ENCODE measurements at regions not wholly inside any gene's neighbourhood (a gene's known extent, or its start where the extent isn't known, plus 50 kb on each side); places are given as distances from the start of the nearest gene placed in this dataset.

DNA sequence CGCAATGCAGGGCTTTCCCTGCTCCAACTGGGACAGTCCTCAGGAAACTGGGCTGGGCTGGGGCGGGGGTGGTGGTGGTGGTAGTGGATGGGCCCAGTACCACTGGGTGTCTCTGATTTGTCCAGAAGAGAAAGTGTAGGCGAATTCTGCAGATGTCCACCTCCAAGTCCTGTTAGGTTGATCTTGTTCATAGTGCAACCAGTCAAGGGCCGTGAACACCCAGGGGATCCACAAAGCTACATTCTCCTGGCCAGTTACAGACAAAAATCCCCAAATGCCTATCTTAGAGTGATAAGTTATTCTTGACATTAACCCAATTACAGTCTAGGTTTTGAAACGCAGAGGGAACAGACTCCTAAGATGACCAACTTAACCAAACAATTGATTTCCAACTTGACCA lies 97.5 kb upstream of the SHB start:
- no peaks in the 10 kb centered on the region for H3K9me2 ChIP-seq (replicated peaks; ENCODE audit: insufficient read depth, low read length)
- no peak overlapping the region for H3K4me3 ChIP-seq (ENCODE audit: insufficient read depth, low read length, poor library complexity, severe bottlenecking)
- no peak overlapping the region for H2AFZ ChIP-seq (ENCODE audit: low read depth, low read length, severe bottlenecking)
- H3K27ac ChIP-seq (ENCODE audit: low read depth, low read length): no peak overlapping the region
- H3K9me3 ChIP-seq (ENCODE audit: insufficient read depth, low read length): 0 out of 2 replicates have a peak, but pooled peaks cover 7% of the 10 kb centered on the region
- no peaks in the 10 kb centered on the region for H3K79me2 ChIP-seq (ENCODE audit: insufficient read depth, low read length)
- H3K4me2 ChIP-seq (ENCODE audit: low read depth, low read length, poor library complexity, severe bottlenecking): no peak overlapping the region
- H3F3A ChIP-seq (ENCODE audit: insufficient read depth): no peaks in the 10 kb centered on the region
- no peak for TF ChIP-seq EZH2phosphoT487 (conservative IDR thresholded peaks at IDR 0.05; ENCODE audit: low read length)
- TF ChIP-seq, protein P1, sequence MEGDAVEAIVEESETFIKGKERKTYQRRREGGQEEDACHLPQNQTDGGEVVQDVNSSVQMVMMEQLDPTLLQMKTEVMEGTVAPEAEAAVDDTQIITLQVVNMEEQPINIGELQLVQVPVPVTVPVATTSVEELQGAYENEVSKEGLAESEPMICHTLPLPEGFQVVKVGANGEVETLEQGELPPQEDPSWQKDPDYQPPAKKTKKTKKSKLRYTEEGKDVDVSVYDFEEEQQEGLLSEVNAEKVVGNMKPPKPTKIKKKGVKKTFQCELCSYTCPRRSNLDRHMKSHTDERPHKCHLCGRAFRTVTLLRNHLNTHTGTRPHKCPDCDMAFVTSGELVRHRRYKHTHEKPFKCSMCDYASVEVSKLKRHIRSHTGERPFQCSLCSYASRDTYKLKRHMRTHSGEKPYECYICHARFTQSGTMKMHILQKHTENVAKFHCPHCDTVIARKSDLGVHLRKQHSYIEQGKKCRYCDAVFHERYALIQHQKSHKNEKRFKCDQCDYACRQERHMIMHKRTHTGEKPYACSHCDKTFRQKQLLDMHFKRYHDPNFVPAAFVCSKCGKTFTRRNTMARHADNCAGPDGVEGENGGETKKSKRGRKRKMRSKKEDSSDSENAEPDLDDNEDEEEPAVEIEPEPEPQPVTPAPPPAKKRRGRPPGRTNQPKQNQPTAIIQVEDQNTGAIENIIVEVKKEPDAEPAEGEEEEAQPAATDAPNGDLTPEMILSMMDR (IDR thresholded peaks at IDR 0.05; ENCODE audit: insufficient read depth, low read length, poor library complexity, severe bottlenecking): no peak
- H3K36me3 ChIP-seq (ENCODE audit: low read length): no peaks in the 10 kb centered on the region
- no peaks in the 10 kb centered on the region for H4K20me1 ChIP-seq (ENCODE audit: low read depth, low read length)
- no peaks in the 10 kb centered on the region for H3K27me3 ChIP-seq (ENCODE audit: low read length)
- H3K9ac ChIP-seq (ENCODE audit: low read length): no peak overlapping the region

DNA sequence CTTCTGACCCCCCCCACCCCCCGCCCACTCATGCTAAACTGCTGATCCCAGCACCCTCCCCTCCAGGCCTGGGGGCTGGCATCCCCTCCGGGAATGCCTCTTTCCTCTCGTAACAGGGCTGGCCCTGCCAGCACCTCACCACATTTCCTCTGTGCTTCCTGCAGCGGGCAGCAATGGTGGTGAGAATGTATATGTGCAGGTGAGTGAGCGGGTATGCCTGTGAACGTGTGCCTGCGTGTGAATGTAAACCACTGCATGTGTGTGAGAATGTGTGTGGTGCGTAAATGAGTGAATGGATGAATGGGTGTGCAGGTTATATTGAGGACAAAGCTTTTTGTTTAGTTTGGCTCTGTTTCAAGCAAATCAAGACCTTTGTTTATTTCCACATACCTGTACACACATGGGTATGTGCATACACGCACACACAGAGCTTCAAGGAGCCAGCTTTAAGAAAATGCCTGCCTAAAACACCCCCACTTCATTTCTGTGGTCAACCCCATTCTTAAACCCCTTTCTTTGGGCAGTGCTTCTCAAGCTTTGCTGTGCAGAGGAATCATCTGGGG lies 95.7 kb upstream of the SHB start:
- no peak overlapping the region for H2AFZ ChIP-seq (ENCODE audit: low read depth, low read length, severe bottlenecking)
- TF ChIP-seq, protein P1 (IDR thresholded peaks at IDR 0.05; ENCODE audit: insufficient read depth, low read length, poor library complexity, severe bottlenecking): no peak
- TF ChIP-seq EZH2phosphoT487 (conservative IDR thresholded peaks at IDR 0.05; ENCODE audit: low read length): no peak
- no peaks in the 10 kb centered on the region for H3K36me3 ChIP-seq (ENCODE audit: low read length)
- H3K9me3 ChIP-seq (ENCODE audit: insufficient read depth, low read length): no peaks in the 10 kb centered on the region
- H3K9ac ChIP-seq (ENCODE audit: low read length): no peak overlapping the region
- H3K27me3 ChIP-seq (ENCODE audit: low read length): no peaks in the 10 kb centered on the region
- no peak overlapping the region for H3K4me2 ChIP-seq (ENCODE audit: low read depth, low read length, poor library complexity, severe bottlenecking)
- no peak overlapping the region for H3K4me3 ChIP-seq (ENCODE audit: insufficient read depth, low read length, poor library complexity, severe bottlenecking)
- no peaks in the 10 kb centered on the region for H3K79me2 ChIP-seq (ENCODE audit: insufficient read depth, low read length)
- no peaks in the 10 kb centered on the region for H3F3A ChIP-seq (ENCODE audit: insufficient read depth)
- no peak overlapping the region for H3K27ac ChIP-seq (ENCODE audit: low read depth, low read length)
- no peaks in the 10 kb centered on the region for H3K9me2 ChIP-seq (replicated peaks; ENCODE audit: insufficient read depth, low read length)
- no peaks in the 10 kb centered on the region for H4K20me1 ChIP-seq (ENCODE audit: low read depth, low read length)

DNA sequence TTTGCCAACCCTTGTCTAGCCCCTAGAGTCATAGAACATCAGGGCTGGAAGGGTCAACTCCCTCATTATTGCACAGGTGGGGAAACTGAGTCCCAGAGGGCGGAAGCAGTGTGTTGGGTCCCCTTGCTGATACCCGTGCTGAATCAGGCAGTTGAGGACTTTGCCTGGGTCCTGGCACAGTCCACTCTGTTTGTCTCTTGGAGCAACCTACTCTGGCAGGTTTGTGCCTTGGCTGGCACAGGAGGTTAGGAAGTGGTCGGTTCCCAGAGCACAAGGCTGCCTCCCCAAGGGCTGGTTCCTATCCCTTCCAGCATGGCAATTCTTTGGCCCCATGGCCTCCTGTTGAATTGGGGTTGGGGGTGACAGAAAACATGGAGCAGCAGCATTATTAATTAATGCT lies 94.5 kb upstream of the SHB start:
- Histone ChIP-seq H3K79me2 (ENCODE audit: insufficient read depth, low read length) (no peaks in the 10 kb centered on the region), H3K9me3 (ENCODE audit: insufficient read depth, low read length) (no peaks in the 10 kb centered on the region), H3K4me3 (ENCODE audit: insufficient read depth, low read length, poor library complexity, severe bottlenecking) (no peak overlapping the region), H3K9me2 (replicated peaks; ENCODE audit: insufficient read depth, low read length) (no peaks in the 10 kb centered on the region), H3K9ac (ENCODE audit: low read length) (no peak overlapping the region), H2AFZ (ENCODE audit: low read depth, low read length, severe bottlenecking) (no peak overlapping the region), H3K4me2 (ENCODE audit: low read depth, low read length, poor library complexity, severe bottlenecking) (no peak overlapping the region), H3K27me3 (ENCODE audit: low read length) (no peaks in the 10 kb centered on the region), H4K20me1 (ENCODE audit: low read depth, low read length) (no peaks in the 10 kb centered on the region), H3F3A (ENCODE audit: insufficient read depth) (no peaks in the 10 kb centered on the region), H3K27ac (ENCODE audit: low read depth, low read length) (no peak overlapping the region), H3K36me3 (ENCODE audit: low read length) (no peaks in the 10 kb centered on the region)
- TF ChIP-seq EZH2phosphoT487 (conservative IDR thresholded peaks at IDR 0.05; ENCODE audit: low read length): no peak
- TF ChIP-seq, protein P1 (IDR thresholded peaks at IDR 0.05; ENCODE audit: insufficient read depth, low read length, poor library complexity, severe bottlenecking): no peak

Data from SU-DHL-6 (cell line).